ENCODE measurements at regions not wholly inside any gene's neighbourhood (a gene's known extent, or its start where the extent isn't known, plus 50 kb on each side); places are given as distances from the start of the nearest gene placed in this dataset.

- no peak for DNase-seq
Measured at GRCh38 chr6:166106076-166106686, 61.5 kb downstream of the TBXT start.

DNA sequence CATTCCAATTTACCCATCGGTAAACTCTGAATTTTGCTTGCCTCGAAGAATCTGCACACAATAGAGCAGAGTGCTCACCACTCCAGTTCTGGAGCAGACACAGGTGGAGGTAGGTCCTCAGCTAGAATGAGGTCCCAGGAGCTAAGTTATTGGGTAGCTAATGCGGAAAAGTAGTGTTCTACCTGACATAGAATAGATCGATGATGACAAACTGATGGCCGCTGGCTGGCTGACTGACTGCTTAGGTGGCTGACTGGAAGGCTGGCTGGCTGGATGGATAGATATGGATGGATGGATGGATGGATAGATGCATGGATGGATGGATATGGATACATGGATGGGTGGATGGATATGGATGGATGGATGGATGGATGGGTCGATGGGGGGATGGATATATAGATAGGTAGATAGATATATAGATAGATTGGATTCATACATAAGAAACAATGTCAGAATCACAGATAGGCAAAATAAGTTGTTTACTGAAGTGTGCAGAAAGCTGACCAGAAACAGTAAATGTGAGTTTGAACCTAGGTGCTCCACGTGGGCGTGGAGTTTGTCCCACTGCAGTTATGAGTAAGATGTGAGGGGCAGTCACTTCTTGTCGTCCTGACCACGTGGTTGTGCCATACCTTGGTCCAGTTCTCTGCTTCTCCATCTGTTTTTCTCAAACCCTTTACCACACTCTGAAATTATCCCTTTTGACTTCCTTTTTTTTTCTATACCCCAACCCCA is 62.1 kb downstream of the TBXT start:
- DNase-seq, result no peak

- DNase-seq, result no peak
Measured at GRCh38 chr6:166104872-166105271, 62.8 kb downstream of the TBXT start.

- DNase-seq, result no peak
Measured at GRCh38 chr6:166104107-166104506, 63.5 kb downstream of the TBXT start.

GRCh38 chr6:166101819-166102419 is 65.7 kb downstream of the TBXT start:
- DNase-seq, result no peak

DNA sequence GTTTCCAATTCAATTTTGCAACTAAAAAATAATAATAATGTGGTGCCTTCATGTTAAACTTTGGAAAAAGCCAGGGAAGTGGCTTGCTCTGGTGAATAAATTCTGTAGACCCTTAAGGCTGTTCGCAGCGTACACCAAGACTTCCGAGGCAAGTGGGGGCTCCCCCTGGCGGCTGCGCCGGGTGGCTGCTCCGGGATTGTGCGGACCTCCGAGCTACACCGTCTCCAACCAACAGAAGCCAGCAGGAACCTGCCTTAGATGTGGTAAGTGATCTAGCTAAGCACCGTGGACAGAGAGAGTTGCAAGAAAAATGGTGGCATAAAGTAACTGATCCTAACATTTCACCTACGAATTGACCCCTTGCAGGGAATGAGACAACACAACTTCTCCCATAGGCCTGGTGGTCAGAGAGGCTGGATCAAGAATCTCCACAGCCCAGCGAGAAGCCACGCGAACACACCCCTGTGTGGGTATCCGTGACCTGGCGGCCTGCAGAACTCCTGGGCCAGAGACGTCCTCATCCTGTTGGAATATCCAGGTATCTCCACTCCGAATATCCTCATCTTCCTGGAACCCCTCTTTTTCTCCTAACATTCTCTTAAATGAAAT is 69.6 kb downstream of the TBXT start:
- DNase-seq, result no peak

DNA sequence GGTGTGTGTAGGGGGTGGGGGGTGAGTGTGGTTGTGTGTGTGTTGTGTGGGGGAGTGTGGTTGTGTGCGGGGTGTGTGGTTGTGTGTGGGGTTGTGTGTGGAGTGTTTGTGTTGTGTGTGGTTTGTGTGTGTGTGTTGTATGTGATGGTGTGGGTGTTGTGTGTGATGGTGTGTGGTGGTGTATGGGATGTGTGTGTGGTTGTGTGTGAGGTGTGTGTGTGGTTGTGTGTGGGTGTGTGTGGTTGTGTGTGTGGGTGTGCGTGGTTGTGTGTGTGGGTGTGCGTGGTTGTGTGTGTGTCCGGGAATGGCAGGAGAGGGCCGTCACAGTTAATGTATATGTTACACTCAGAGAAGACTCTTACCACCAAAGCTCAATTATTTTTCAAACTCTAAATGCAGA is 79.8 kb downstream of the TBXT start:
- DNase-seq, result no peak

GRCh38 chr6:166087246-166087645 is 80.4 kb downstream of the TBXT start:
- no peak for DNase-seq

DNA sequence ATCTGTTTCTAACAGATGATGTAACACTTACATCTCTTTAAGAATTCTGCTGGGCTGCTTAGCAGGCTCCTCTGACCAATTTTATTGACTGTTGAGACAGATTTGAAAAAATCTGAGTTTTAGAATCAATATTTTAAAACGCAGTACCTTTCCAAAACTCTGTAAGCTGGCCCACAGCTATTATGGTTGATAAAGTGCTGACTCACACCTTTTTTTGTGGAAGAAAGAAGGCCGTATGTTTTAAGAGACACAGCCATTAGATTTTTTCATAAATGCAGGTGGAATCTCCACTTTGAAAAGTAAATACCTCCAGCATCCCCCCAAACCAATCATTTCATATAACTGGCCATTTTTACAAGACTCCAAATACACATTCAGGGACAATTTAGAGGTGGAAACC is 82.2 kb downstream of the TBXT start:
- no peak for DNase-seq

- no peak for DNase-seq
Measured at GRCh38 chr6:166084951-166085350, 82.7 kb downstream of the TBXT start.

DNA sequence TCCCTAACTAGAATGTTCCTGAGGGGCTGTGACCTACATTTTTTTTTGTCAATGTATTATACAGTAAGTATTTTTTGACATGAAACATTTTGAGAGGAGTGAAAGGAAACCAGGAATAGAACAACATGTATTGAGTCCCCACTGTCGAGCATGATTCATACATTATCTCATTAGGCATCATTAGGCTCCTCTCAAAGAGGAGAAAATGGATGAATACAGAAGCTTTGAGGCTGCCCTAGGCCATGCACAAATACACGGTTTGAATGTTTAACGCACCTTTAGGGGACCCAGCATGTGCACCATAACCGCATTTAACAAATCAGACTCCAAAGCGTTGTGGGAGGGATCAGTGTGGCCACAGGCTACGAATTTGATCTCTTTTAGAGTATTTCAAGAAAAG is 87.8 kb downstream of the TBXT start:
- no peak for DNase-seq

DNA sequence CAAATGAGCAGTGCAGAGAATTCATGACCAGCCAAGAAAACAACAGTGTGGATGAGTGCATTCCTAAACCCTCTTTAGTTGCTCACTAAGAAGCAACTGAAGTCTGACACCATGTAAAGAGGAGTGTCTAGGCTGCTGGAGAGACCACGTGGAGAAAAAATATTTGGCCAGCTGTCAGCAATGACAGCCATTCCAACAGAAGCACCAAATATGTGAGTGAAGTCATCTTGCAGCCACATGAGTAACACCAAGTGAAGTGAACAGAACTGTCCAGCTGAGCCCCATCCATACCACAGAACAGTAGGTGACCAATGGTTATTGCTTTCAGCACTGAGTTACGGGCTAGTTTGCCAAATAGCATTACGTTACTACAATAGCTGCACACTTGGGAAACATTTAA is 89.4 kb downstream of the TBXT start:
- DNase-seq, result no peak

DNA sequence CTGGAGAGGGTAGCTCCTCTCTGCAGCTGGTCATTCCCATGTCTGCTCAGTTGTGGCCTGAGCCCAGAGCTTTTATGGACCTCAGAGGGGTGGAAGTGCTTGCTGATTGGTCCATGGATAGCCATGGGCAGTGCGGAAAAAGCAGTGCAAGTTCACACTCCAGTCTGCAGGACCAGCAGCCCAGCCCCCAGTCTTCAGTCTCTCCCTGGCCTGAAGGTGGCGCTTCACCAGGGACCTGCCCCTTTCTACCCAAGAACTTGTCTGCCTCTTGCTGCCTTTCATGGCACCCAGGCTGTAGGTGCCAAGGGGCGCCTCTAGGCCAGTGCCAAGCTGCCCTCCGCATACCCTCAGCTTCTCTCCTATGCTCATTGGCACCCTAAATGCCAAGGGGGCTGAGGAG is 91.0 kb downstream of the TBXT start:
- no peak for DNase-seq

GRCh38 chr6:166075925-166076324 is 91.7 kb downstream of the TBXT start:
- no peak for DNase-seq

- no peak for DNase-seq
Measured at GRCh38 chr6:166075186-166075585, 92.5 kb downstream of the TBXT start.

GRCh38 chr6:166073082-166073481 is 94.6 kb downstream of the TBXT start:
- DNase-seq, result no peak

GRCh38 chr6:166068768-166069167 is 98.9 kb downstream of the TBXT start:
- DNase-seq, result no peak

DNA sequence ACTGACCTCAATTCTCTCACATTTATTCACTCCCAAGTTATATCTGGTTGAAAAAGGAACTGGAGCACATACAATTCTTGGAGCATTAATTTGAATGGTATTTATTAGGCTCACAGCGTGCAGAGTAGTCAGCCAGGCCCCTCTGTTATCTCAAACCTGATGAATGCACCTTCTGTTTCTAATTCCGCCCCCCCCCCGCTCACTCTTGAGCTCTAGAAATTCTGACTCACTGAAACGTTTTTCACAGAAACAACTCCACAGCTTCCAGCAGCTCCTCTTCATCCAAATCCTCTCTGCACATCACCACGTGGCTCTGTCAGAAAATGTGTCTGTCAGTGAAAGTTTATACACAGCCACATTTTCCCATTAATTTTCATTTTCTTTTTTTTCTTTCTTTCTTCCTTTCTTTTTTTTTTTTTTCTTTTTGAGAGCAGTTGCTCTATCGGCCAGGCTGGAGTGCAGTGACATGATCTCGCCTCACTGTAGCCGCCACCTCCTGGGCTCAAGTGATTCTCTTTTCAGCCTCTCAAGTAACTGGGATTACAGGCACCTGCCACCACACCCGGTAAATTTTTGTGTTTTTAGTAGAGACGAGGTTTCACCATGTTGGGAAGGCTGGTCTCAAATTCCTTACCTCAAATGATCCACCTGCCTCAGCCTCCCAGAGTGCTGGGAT is 109.4 kb downstream of the TBXT start:
- DNase-seq, result no peak

- DNase-seq, result no peak
Measured at GRCh38 chr6:166057431-166057830, 110.2 kb downstream of the TBXT start.

DNA sequence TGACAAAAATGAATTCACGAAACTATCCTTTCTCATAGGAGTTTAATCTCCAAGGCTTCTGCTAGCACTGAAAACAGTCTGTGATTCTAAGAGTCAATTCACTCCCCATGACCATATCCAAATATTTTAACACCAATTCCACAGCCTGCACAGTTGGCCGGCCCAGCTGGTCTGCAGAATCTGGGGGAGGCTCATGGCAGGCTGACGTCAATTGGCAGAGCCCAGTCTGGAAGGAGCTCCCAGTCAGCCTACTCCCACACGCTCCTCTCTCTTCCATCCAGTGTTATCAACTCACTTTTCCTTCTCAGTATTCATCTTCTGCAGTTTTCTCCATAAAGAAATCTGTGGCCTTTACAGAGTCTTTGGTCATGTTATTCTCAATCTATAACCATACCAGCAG is 111.0 kb downstream of the TBXT start:
- no peak for DNase-seq

DNA sequence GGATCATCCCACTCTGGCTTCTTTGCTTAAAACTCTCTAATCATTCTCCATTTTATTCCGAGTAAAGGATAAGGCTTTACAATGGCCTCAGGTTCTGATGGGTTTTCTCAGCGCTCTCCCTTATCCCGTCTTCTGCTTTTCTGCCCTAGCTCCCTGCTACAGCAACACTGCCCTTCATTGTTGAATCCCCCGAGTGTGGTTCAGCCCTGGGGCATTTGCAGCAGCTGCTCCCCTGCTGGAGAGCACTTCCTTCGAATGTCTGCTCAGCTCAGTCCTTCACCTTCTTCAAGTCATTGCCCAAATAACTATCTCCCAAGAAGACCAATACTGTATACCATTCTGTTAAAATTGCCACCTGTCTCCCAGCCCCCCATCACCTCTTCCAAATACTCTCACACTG is 111.8 kb downstream of the TBXT start:
- no peak for DNase-seq

- no peak for DNase-seq
Measured at GRCh38 chr6:166052837-166053236, 114.8 kb downstream of the TBXT start.

- DNase-seq, result no peak
Measured at GRCh38 chr6:166050559-166050958, 117.1 kb downstream of the TBXT start.

DNA sequence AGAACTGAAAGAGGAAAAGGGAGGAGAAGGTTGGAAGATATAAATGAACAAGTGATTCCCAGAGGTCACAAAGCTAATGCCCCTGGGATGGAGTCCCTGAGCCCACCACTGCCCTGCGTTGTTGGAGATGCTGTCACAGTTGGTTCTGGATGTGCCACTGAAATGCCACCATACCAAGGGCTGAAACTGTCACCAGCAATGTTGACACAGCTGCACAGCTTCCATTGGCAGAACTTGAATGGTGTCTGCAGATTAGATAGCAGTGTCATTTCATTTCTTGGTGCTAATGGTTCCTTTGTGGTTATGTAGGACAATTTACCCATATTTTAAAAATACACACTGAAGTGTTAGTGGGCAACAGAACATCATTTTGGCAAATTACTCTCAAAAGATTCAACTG is 120.7 kb downstream of the TBXT start:
- DNase-seq, result no peak

Data from CD4-positive, alpha-beta T cell treated with Interleukin-15 for 1 hour (primary cell).